ENCODE measurements at regions not wholly inside any gene's neighbourhood (a gene's known extent, or its start where the extent isn't known, plus 50 kb on each side); places are given as distances from the start of the nearest gene placed in this dataset.

DNA sequence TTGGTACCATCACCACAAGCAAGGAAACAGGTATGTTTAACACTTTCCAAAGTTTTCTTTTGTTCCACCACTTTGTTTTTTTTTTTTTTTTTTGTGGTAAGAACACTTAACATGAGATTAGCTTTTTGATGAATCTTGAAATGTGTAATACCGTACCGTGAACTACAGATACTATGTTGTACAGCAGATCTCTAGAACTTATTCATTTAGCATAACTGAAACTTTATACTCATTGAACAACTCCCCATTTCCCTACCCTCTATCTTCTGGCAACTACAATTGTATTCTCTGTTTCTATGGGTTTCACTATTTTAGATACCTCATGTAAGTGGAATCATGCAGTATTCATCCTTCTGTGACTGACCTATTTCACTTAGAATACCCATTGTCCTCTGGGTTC lies 162.7 kb upstream of the ITGB1 start:
- TF ChIP-seq, protein P1, sequence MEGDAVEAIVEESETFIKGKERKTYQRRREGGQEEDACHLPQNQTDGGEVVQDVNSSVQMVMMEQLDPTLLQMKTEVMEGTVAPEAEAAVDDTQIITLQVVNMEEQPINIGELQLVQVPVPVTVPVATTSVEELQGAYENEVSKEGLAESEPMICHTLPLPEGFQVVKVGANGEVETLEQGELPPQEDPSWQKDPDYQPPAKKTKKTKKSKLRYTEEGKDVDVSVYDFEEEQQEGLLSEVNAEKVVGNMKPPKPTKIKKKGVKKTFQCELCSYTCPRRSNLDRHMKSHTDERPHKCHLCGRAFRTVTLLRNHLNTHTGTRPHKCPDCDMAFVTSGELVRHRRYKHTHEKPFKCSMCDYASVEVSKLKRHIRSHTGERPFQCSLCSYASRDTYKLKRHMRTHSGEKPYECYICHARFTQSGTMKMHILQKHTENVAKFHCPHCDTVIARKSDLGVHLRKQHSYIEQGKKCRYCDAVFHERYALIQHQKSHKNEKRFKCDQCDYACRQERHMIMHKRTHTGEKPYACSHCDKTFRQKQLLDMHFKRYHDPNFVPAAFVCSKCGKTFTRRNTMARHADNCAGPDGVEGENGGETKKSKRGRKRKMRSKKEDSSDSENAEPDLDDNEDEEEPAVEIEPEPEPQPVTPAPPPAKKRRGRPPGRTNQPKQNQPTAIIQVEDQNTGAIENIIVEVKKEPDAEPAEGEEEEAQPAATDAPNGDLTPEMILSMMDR (conservative IDR thresholded peaks at IDR 0.05; ENCODE audit: low read length), result no peak
- no peak for TF ChIP-seq EZH2phosphoT487 (IDR thresholded peaks at IDR 0.05; ENCODE audit: borderline replicate concordance, low read depth, low read length)

Measured in OCI-LY7 (cell line).